Activated naive CD8-positive, alpha-beta T cell treated with anti-CD3 and anti-CD28 coated beads, Interleukin-2, amount 50 U/mL, for 24 hours (primary cell): ENCODE measurements at regions not wholly inside any gene's neighbourhood (a gene's known extent, or its start where the extent isn't known, plus 50 kb on each side); places are given as distances from the start of the nearest gene placed in this dataset.

ENCODE experiments used
- ATAC-seq: fragments of 150-1000 bp; cut with Tn5 transposase; one replicate; pipeline ENCODE4 v1.10.0; 2021
- DNase-seq: peaks from one replicate; pipeline ENCODE4 v3.0.0; 2021
- H3K27ac Mint-ChIP-seq: one replicate; pipeline ENCODE4 v1.8.0; 2021; ENCODE audit warnings: mild to moderate bottlenecking, mixed read lengths
- H3K27me3 Mint-ChIP-seq: one replicate; pipeline ENCODE4 v1.8.0; 2021; ENCODE audit warnings: mixed read lengths
- H3K36me3 Mint-ChIP-seq: one replicate; pipeline ENCODE4 v1.8.0; 2021; ENCODE audit warnings: low read depth, mixed read lengths
- H3K4me1 Mint-ChIP-seq: one replicate; pipeline ENCODE4 v1.8.0; 2021; ENCODE audit warnings: mixed read lengths
- H3K4me3 Mint-ChIP-seq: one replicate; pipeline ENCODE4 v1.8.0; 2021; ENCODE audit warnings: mild to moderate bottlenecking, moderate library complexity, mixed read lengths
- H3K9me3 Mint-ChIP-seq: one replicate; pipeline ENCODE4 v1.8.0; 2021; ENCODE audit warnings: mixed read lengths

GRCh38 chr11:110026858-110027626 is 66.2 kb upstream of the ZC3H12C start:
- ATAC-seq (peak; percentile 52), DNase-seq (no peak)
- H3K4me3 Mint-ChIP-seq: peak overlapping the region; percentile 25
- H3K27me3 Mint-ChIP-seq: peaks cover 4% of the 10 kb centered on the region
- H3K36me3 Mint-ChIP-seq: peaks cover 2% of the 10 kb centered on the region
- peak overlapping the region; percentile 21 for H3K27ac Mint-ChIP-seq
- H3K4me1 Mint-ChIP-seq: peaks cover 4% of the 10 kb centered on the region
- peaks cover 5% of the 10 kb centered on the region for H3K9me3 Mint-ChIP-seq

GRCh38 chr11:110027627-110028371 is 65.4 kb upstream of the ZC3H12C start:
- Mint-ChIP-seq H3K27ac (peak overlapping the region; percentile 21), H3K4me3 (peak overlapping the region; percentile 25), H3K4me1 (peaks cover 4% of the 10 kb centered on the region), H3K27me3 (peaks cover 5% of the 10 kb centered on the region), H3K9me3 (peaks cover 5% of the 10 kb centered on the region), H3K36me3 (peaks cover 2% of the 10 kb centered on the region)
- no peak for DNase-seq
- peak; percentile 68 for ATAC-seq

- H3K9me3 Mint-ChIP-seq: peaks cover 5% of the 10 kb centered on the region
- no peak overlapping the region for H3K27ac Mint-ChIP-seq
- H3K36me3 Mint-ChIP-seq: peaks cover 2% of the 10 kb centered on the region
- H3K4me1 Mint-ChIP-seq: peaks cover 4% of the 10 kb centered on the region
- no peak overlapping the region for H3K4me3 Mint-ChIP-seq
- ATAC-seq (no peak), DNase-seq (no peak)
- peaks cover 7% of the 10 kb centered on the region for H3K27me3 Mint-ChIP-seq
These were observed 64.3 kb upstream of the ZC3H12C start for GRCh38 chr11:110028921-110029320.

GRCh38 chr11:110029714-110030113 is 63.5 kb upstream of the ZC3H12C start:
- H3K27ac Mint-ChIP-seq: no peak overlapping the region
- peaks cover 5% of the 10 kb centered on the region for H3K9me3 Mint-ChIP-seq
- H3K4me1 Mint-ChIP-seq: peaks cover 4% of the 10 kb centered on the region
- peaks cover 2% of the 10 kb centered on the region for H3K36me3 Mint-ChIP-seq
- DNase-seq (no peak), ATAC-seq (no peak)
- H3K4me3 Mint-ChIP-seq: no peak overlapping the region
- H3K27me3 Mint-ChIP-seq: peaks cover 11% of the 10 kb centered on the region

GRCh38 chr11:110031171-110031570 is 62.0 kb upstream of the ZC3H12C start:
- H3K9me3 Mint-ChIP-seq: peaks cover 5% of the 10 kb centered on the region
- no peak for ATAC-seq
- peaks cover 2% of the 10 kb centered on the region for H3K36me3 Mint-ChIP-seq
- H3K27ac Mint-ChIP-seq: no peak overlapping the region
- H3K4me1 Mint-ChIP-seq: peaks cover 4% of the 10 kb centered on the region
- H3K4me3 Mint-ChIP-seq: no peak overlapping the region
- no peak for DNase-seq
- peaks cover 11% of the 10 kb centered on the region for H3K27me3 Mint-ChIP-seq

GRCh38 chr11:110032259-110032658 is 60.9 kb upstream of the ZC3H12C start:
- H3K4me3 Mint-ChIP-seq: no peak overlapping the region
- peaks cover 11% of the 10 kb centered on the region for H3K27me3 Mint-ChIP-seq
- peaks cover 2% of the 10 kb centered on the region for H3K36me3 Mint-ChIP-seq
- no peak for ATAC-seq
- no peak for DNase-seq
- no peak overlapping the region for H3K27ac Mint-ChIP-seq
- H3K4me1 Mint-ChIP-seq: peaks cover 4% of the 10 kb centered on the region
- peaks cover 5% of the 10 kb centered on the region for H3K9me3 Mint-ChIP-seq

GRCh38 chr11:110032957-110033570 is 60.1 kb upstream of the ZC3H12C start:
- H3K36me3 Mint-ChIP-seq: peaks cover under 1% of the 10 kb centered on the region
- DNase-seq (no peak), ATAC-seq (no peak)
- H3K27ac Mint-ChIP-seq: no peak overlapping the region
- H3K27me3 Mint-ChIP-seq: peaks cover 10% of the 10 kb centered on the region
- peaks cover under 1% of the 10 kb centered on the region for H3K9me3 Mint-ChIP-seq
- H3K4me3 Mint-ChIP-seq: no peak overlapping the region
- peaks cover under 1% of the 10 kb centered on the region for H3K4me1 Mint-ChIP-seq

- Mint-ChIP-seq H3K4me1 (no peaks in the 10 kb centered on the region), H3K36me3 (no peaks in the 10 kb centered on the region), H3K4me3 (no peak overlapping the region), H3K27me3 (peaks cover 12% of the 10 kb centered on the region), H3K27ac (no peak overlapping the region), H3K9me3 (no peaks in the 10 kb centered on the region)
- DNase-seq: no peak
- no peak for ATAC-seq
These were observed 58.4 kb upstream of the ZC3H12C start for GRCh38 chr11:110034806-110035205.

GRCh38 chr11:110035357-110035756 is 57.8 kb upstream of the ZC3H12C start:
- Mint-ChIP-seq H3K4me1 (no peaks in the 10 kb centered on the region), H3K36me3 (no peaks in the 10 kb centered on the region), H3K4me3 (no peak overlapping the region), H3K27me3 (peaks cover 12% of the 10 kb centered on the region), H3K9me3 (no peaks in the 10 kb centered on the region), H3K27ac (no peak overlapping the region)
- DNase-seq (no peak), ATAC-seq (no peak)

GRCh38 chr11:110038201-110038600 is 55.0 kb upstream of the ZC3H12C start:
- H3K36me3 Mint-ChIP-seq: no peaks in the 10 kb centered on the region
- DNase-seq: no peak
- H3K4me3 Mint-ChIP-seq: no peak overlapping the region

More at GRCh38 chr11:110038201-110038600, 55.0 kb upstream of the ZC3H12C start:
- H3K27me3 Mint-ChIP-seq: peaks cover 14% of the 10 kb centered on the region
- no peaks in the 10 kb centered on the region for H3K4me1 Mint-ChIP-seq
- ATAC-seq: no peak
- no peaks in the 10 kb centered on the region for H3K9me3 Mint-ChIP-seq
- H3K27ac Mint-ChIP-seq: no peak overlapping the region
